HepG2 (cell line): ENCODE measurements at regions not wholly inside any gene's neighbourhood (a gene's known extent, or its start where the extent isn't known, plus 50 kb on each side); places are given as distances from the start of the nearest gene placed in this dataset.

Source experiments
- DNMT1 ChIP-seq: sonication (generic); formaldehyde crosslinking; IDR thresholded peaks from 2 replicates; pipeline ENCODE4 v1.5.1; 2020; ENCODE audit warnings: mild to moderate bottlenecking, missing genetic modification reagents
- EHMT2 ChIP-seq: fragments of 200-600 bp; sonication (generic); IDR thresholded peaks from 2 replicates; pipeline ENCODE4 v1.7.0; 2017; ENCODE audit warnings: antibody characterized with exemption, low read depth, low read length, borderline replicate concordance
- ELF4 ChIP-seq: sonication (generic); formaldehyde crosslinking; IDR thresholded peaks from 2 replicates; pipeline ENCODE4 v1.5.0; 2020; ENCODE audit warnings: missing genetic modification reagents, mild to moderate bottlenecking, moderate library complexity, borderline replicate concordance
- FOXJ3 ChIP-seq: sonication (generic); formaldehyde crosslinking; IDR thresholded peaks from 2 replicates; pipeline ENCODE4 v1.4.0; 2020; ENCODE audit warnings: missing genetic modification reagents, mild to moderate bottlenecking, borderline replicate concordance
- KLF9 ChIP-seq: IDR thresholded peaks from 2 replicates; pipeline ENCODE4 v1.6.1; 2016; ENCODE audit warnings: low read depth
- MAF1 ChIP-seq: sonication (generic); formaldehyde crosslinking; IDR thresholded peaks from 2 replicates; pipeline ENCODE4 v1.5.0; 2020; ENCODE audit warnings: missing genetic modification reagents, borderline replicate concordance
- NCOA2 ChIP-seq: sonication (generic); formaldehyde crosslinking; IDR thresholded peaks from 2 replicates; pipeline ENCODE4 v1.8.0; 2022; ENCODE audit warnings: inconsistent platforms
- RXRA ChIP-seq: sonication (generic); formaldehyde crosslinking; IDR thresholded peaks from 2 replicates; pipeline ENCODE4 v1.5.1; 2020; ENCODE audit warnings: missing genetic modification reagents
- SMC3 ChIP-seq: IDR thresholded peaks from 2 replicates; pipeline ENCODE4 v1.6.1; 2011; ENCODE audit warnings: low read length, improper control_type of control experiment
- SP4 ChIP-seq: sonication (generic); formaldehyde crosslinking; IDR thresholded peaks from 2 replicates; pipeline ENCODE4 v1.8.1; 2023; ENCODE audit warnings: mild to moderate bottlenecking, missing genetic modification reagents
- SRSF1 ChIP-seq: fragments of 200-400 bp; formaldehyde crosslinking; optimal IDR thresholded peaks from 2 replicates; pipeline ENCODE3; 2017; ENCODE audit warnings: mild to moderate bottlenecking, low read depth, low read length, moderate library complexity
- TARDBP ChIP-seq: sonication (generic); formaldehyde crosslinking; IDR thresholded peaks from 2 replicates; pipeline ENCODE4 v1.8.0; 2022; ENCODE audit warnings: mild to moderate bottlenecking, missing genetic modification reagents
- ZFP62 ChIP-seq: sonication (generic); formaldehyde crosslinking; IDR thresholded peaks from 2 replicates; pipeline ENCODE4 v1.4.0; 2020; ENCODE audit warnings: missing genetic modification reagents
- ZNF234 ChIP-seq: sonication (generic); formaldehyde crosslinking; conservative IDR thresholded peaks from 2 replicates; pipeline ENCODE4 v1.5.1; 2020; ENCODE audit warnings: mild to moderate bottlenecking, missing genetic modification reagents
- ZNF251 ChIP-seq: sonication (generic); formaldehyde crosslinking; IDR thresholded peaks from 2 replicates; pipeline ENCODE4 v1.9.0; 2021; ENCODE audit warnings: mild to moderate bottlenecking, missing genetic modification reagents
- ZNF292 ChIP-seq: sonication (generic); formaldehyde crosslinking; IDR thresholded peaks from 2 replicates; pipeline ENCODE4 v1.8.1; 2022; ENCODE audit warnings: mild to moderate bottlenecking, low read depth, missing genetic modification reagents, borderline replicate concordance
- ZNF33A ChIP-seq: sonication (generic); formaldehyde crosslinking; IDR thresholded peaks from 2 replicates; pipeline ENCODE4 v1.5.1; 2020; ENCODE audit warnings: missing genetic modification reagents, mild to moderate bottlenecking, moderate library complexity, borderline replicate concordance
- ZNF496 ChIP-seq: sonication (generic); formaldehyde crosslinking; IDR thresholded peaks from 2 replicates; pipeline ENCODE4 v1.8.1; 2023; ENCODE audit warnings: mild to moderate bottlenecking, moderate library complexity, missing genetic modification reagents; ENCODE audit not compliant: insufficient replicate concordance
- ZNF790 ChIP-seq: sonication (generic); formaldehyde crosslinking; IDR thresholded peaks from 2 replicates; pipeline ENCODE4 v1.8.0; 2022; ENCODE audit warnings: missing genetic modification reagents, mild to moderate bottlenecking, borderline replicate concordance
- TF ChIP-seq, protein P1 (sequence below): sonication (generic); formaldehyde crosslinking; IDR thresholded peaks from 2 replicates; pipeline ENCODE4 v1.4.0; 2020; ENCODE audit warnings: low read depth, missing genetic modification reagents
- TF ChIP-seq, protein P2 (sequence below): sonication (generic); formaldehyde crosslinking; IDR thresholded peaks from 2 replicates; pipeline ENCODE4 v1.9.0; 2021; ENCODE audit warnings: missing genetic modification reagents, mild to moderate bottlenecking, borderline replicate concordance
- TF ChIP-seq, protein P3 (sequence below): sonication (generic); formaldehyde crosslinking; IDR thresholded peaks from 2 replicates; pipeline ENCODE4 v1.4.0; 2020; ENCODE audit warnings: missing genetic modification reagents, mild to moderate bottlenecking, borderline replicate concordance

DNA sequence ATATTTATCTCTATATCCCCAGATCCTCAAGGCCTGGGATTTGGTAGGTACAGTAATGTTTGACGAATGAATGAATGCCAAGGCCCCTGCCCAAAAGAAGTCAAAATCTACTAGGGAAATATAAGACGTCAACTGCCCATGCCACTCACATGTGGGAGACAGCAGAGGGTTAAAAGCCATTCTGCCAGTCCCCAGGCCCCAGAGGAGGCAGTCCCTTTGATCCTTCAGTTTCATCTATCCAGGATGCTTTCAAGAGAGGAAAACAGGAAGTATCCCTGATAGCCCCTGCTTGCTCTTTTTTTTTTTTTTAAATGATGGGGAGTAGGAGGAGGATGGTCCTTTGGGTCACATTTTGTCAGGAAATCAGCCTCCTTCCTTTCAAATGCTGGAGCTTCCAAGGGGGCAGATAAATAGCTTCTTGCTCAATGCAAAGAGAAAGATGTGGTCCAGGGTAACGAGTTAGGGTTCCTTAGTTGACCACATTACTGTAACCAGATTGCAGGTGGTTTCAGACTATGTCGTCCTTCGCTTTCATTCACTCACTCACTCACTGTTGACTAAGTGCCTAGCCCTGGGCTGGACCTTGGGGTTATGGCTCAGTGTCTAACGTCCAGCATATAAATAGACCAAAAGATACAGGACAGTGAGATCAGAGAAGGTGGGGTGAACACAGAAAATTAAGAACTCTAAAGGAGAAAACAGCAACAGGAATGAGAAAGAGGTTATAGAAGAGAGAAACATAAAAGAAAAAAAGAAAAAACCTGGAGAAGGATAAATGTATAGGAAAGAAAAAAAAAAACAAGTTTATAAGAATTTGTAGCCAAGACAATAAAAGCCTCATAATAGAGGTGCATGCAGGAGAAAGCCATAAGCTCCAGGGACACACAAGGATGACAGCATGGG is 64.6 kb upstream of the PIM1 start (continued):
- TF ChIP-seq DNMT1 (no peak), ZNF292 (CRISPR knock-in tag) (no peak), NCOA2 (CRISPR knock-in tag) (peak; percentile 96), ZNF251 (CRISPR knock-in tag) (no peak), SRSF1 (no peak), KLF9 (CRISPR knock-in tag) (no peak), ZFP62 (CRISPR knock-in tag) (no peak), TARDBP (CRISPR knock-in tag) (no peak; the same call in 1 of the 2 replicates), ZNF234 (0 out of 2 replicates have a peak, but pooled peaks have one; percentile 47), ZNF33A (CRISPR knock-in tag) (no peak; the same call in 1 of the 2 replicates), RXRA (CRISPR knock-in tag) (peak; percentile 62; the same call in 1 of the 2 replicates), FOXJ3 (CRISPR knock-in tag) (no peak; the same call in 1 of the 2 replicates), SMC3 (no peak), ZNF790 (CRISPR knock-in tag) (no peak), ZNF496 (CRISPR knock-in tag) (no peak), MAF1 (no peak), ELF4 (peak; percentile 95), SP4 (CRISPR knock-in tag) (0 out of 2 replicates have a peak, but pooled peaks have one; percentile 20), EHMT2 (no peak)
- TF ChIP-seq, protein P1, sequence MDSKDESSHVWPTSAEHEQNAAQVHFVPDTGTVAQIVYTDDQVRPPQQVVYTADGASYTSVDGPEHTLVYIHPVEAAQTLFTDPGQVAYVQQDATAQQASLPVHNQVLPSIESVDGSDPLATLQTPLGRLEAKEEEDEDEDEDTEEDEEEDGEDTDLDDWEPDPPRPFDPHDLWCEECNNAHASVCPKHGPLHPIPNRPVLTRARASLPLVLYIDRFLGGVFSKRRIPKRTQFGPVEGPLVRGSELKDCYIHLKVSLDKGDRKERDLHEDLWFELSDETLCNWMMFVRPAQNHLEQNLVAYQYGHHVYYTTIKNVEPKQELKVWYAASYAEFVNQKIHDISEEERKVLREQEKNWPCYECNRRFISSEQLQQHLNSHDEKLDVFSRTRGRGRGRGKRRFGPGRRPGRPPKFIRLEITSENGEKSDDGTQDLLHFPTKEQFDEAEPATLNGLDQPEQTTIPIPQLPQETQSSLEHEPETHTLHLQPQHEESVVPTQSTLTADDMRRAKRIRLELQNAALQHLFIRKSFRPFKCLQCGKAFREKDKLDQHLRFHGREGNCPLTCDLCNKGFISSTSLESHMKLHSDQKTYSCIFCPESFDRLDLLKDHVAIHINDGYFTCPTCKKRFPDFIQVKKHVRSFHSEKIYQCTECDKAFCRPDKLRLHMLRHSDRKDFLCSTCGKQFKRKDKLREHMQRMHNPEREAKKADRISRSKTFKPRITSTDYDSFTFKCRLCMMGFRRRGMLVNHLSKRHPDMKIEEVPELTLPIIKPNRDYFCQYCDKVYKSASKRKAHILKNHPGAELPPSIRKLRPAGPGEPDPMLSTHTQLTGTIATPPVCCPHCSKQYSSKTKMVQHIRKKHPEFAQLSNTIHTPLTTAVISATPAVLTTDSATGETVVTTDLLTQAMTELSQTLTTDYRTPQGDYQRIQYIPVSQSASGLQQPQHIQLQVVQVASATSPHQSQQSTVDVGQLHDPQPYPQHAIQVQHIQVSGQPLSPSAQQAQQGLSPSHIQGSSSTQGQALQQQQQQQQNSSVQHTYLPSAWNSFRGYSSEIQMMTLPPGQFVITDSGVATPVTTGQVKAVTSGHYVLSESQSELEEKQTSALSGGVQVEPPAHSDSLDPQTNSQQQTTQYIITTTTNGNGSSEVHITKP (CRISPR knock-in tag): peak; percentile 74
- TF ChIP-seq, protein P2, sequence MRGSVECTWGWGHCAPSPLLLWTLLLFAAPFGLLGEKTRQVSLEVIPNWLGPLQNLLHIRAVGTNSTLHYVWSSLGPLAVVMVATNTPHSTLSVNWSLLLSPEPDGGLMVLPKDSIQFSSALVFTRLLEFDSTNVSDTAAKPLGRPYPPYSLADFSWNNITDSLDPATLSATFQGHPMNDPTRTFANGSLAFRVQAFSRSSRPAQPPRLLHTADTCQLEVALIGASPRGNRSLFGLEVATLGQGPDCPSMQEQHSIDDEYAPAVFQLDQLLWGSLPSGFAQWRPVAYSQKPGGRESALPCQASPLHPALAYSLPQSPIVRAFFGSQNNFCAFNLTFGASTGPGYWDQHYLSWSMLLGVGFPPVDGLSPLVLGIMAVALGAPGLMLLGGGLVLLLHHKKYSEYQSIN (CRISPR knock-in tag): no peak
- TF ChIP-seq, protein P3, sequence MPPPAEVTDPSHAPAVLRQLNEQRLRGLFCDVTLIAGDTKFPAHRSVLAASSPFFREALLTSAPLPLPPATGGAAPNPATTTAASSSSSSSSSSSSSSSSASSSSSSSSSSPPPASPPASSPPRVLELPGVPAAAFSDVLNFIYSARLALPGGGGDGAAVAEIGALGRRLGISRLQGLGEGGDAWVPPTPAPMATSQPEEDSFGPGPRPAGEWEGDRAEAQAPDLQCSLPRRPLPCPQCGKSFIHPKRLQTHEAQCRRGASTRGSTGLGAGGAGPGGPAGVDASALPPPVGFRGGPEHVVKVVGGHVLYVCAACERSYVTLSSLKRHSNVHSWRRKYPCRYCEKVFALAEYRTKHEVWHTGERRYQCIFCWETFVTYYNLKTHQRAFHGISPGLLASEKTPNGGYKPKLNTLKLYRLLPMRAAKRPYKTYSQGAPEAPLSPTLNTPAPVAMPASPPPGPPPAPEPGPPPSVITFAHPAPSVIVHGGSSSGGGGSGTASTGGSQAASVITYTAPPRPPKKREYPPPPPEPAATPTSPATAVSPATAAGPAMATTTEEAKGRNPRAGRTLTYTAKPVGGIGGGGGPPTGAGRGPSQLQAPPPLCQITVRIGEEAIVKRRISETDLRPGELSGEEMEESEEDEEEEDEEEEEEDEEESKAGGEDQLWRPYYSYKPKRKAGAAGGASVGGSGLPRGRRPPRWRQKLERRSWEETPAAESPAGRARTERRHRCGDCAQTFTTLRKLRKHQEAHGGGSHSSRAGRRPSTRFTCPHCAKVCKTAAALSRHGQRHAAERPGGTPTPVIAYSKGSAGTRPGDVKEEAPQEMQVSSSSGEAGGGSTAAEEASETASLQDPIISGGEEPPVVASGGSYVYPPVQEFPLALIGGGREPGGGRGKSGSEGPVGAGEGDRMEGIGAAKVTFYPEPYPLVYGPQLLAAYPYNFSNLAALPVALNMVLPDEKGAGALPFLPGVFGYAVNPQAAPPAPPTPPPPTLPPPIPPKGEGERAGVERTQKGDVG: no peak
